H1 (cell line): ENCODE measurements at regions not wholly inside any gene's neighbourhood (a gene's known extent, or its start where the extent isn't known, plus 50 kb on each side); places are given as distances from the start of the nearest gene placed in this dataset.

ENCODE experiments used
- CTCF ChIA-PET: fragments of 300-600 bp; sonication (Branson Sonifier 250); formaldehyde crosslinking; loops from one replicate; lab custom pipeline; 2021; ENCODE audit not compliant: partially characterized antibody; lab: Charles Lee
- POLR2A ChIA-PET: fragments of 300-600 bp; sonication (Branson Sonifier 250); formaldehyde crosslinking; loops from one replicate; lab custom pipeline; 2021; ENCODE audit warnings: inconsistent platforms; ENCODE audit not compliant: partially characterized antibody; lab: Charles Lee
- DNase-seq, 2 experiments: peaks; one replicate each; pipeline versions ENCODE4 v3.0.0 to v3.0.0-alpha.2; 2010 to 2022; ENCODE audit warnings: low spot score in 2 of 2, low read depth in 1 of 2, mixed read lengths in 1 of 2
- FAIRE-seq: peaks from 2 replicates; lab custom pipeline; 2011; peaks lifted over from hg19 to GRCh38; lab: Jason Lieb, UNC
- H2AFZ ChIP-seq: 2 replicates; pipeline ENCODE4 v1.8.1; 2012; ENCODE audit warnings: low read length, inconsistent platforms
- H2AK5ac ChIP-seq: 2 replicates; pipeline ENCODE4 v1.6.1; 2013; ENCODE audit warnings: low read depth, low read length
- H2BK120ac ChIP-seq: replicated peaks from 2 replicates; pipeline ENCODE3; 2013; ENCODE audit warnings: low read depth, low read length, inconsistent platforms
- H2BK12ac ChIP-seq: 2 replicates; pipeline ENCODE4 v1.6.1; 2013; ENCODE audit warnings: low read depth, low read length
- H2BK15ac ChIP-seq: 2 replicates; pipeline ENCODE4 v1.6.1; 2013; ENCODE audit warnings: low read length
- H2BK20ac ChIP-seq: 2 replicates; pipeline ENCODE4 v1.6.1; 2013; ENCODE audit warnings: low read length
- H2BK5ac ChIP-seq: 2 replicates; pipeline ENCODE4 v1.6.1; 2013; ENCODE audit warnings: low read depth, low read length
- H3K14ac ChIP-seq: 2 replicates; pipeline ENCODE4 v1.6.1; 2013; ENCODE audit warnings: inconsistent platforms; ENCODE audit not compliant: insufficient read length
- H3K18ac ChIP-seq: 2 replicates; pipeline ENCODE4 v1.6.1; 2013; ENCODE audit warnings: low read length; ENCODE audit errors: extremely low read depth
- H3K23ac ChIP-seq: 2 replicates; pipeline ENCODE4 v1.6.1; 2013; ENCODE audit warnings: inconsistent platforms; ENCODE audit not compliant: insufficient read length
- H3K23me2 ChIP-seq: 2 replicates; pipeline ENCODE4 v1.6.1; 2013; ENCODE audit warnings: low read depth, low read length
- H3K27ac ChIP-seq: 2 replicates; pipeline ENCODE4 v1.6.1; 2011; ENCODE audit warnings: low read depth, low read length, inconsistent platforms
- H3K27me3 ChIP-seq, 4 experiments: replicated peaks in 1 of 4; 1 replicate in 1 of 4; 2 replicates in 3 of 4; pipeline versions ENCODE4 v1.6.1 to v1.8.1; 2011 to 2013; ENCODE audit warnings: low read length in 3 of 4, mild to moderate bottlenecking in 3 of 4, inconsistent platforms in 2 of 4, mixed read lengths in 2 of 4, moderate library complexity in 1 of 4; ENCODE audit not compliant: control insufficient read depth in 3 of 4, insufficient read depth in 3 of 4; ENCODE audit errors: extremely low read depth in 1 of 4
- H3K36me3 ChIP-seq, 4 experiments: 2 replicates each; pipeline versions ENCODE4 v1.6.1 to v1.8.1; 2011 to 2013; ENCODE audit warnings: mild to moderate bottlenecking in 4 of 4, low read length in 3 of 4, moderate library complexity in 2 of 4, control low read depth in 1 of 4, inconsistent platforms in 1 of 4; ENCODE audit not compliant: insufficient read depth in 4 of 4, control insufficient read depth in 2 of 4
- H3K4ac ChIP-seq: replicated peaks from 2 replicates; pipeline ENCODE3; 2013; ENCODE audit warnings: low read length, low read depth, mixed read lengths, inconsistent platforms; ENCODE audit not compliant: insufficient read length
- H3K4me1 ChIP-seq, 4 experiments: replicated peaks in 1 of 4; 1 replicate in 1 of 4; 2 replicates in 3 of 4; pipeline versions ENCODE4 v1.6.1 to v1.8.1; 2011 to 2013; ENCODE audit warnings: low read length in 3 of 4, inconsistent platforms in 2 of 4, mixed read lengths in 1 of 4; ENCODE audit not compliant: insufficient read depth in 4 of 4, control insufficient read depth in 3 of 4
- H3K4me2 ChIP-seq, 2 experiments: 2 replicates each; pipeline versions ENCODE4 v1.6.1 to v1.8.1; 2011 to 2013; ENCODE audit warnings: low read depth in 2 of 2, low read length in 2 of 2, control low read depth in 1 of 2, inconsistent platforms in 1 of 2, mild to moderate bottlenecking in 1 of 2; ENCODE audit not compliant: insufficient read depth in 1 of 2
- H3K4me3 ChIP-seq, 4 experiments: fragments of 200-600, 300-600 bp in 1 of 4; sonication (generic), shearing (Covaris generic), sonication (Bioruptor Twin) in 1 of 4; 2 replicates each; pipeline versions ENCODE4 v1.5.1 to v1.8.1; 2011 to 2016; ENCODE audit warnings: low read length in 4 of 4, low read depth in 3 of 4, control low read depth in 2 of 4, inconsistent platforms in 2 of 4, mild to moderate bottlenecking in 2 of 4, mixed read lengths in 1 of 4, moderate library complexity in 1 of 4; ENCODE audit not compliant: insufficient read depth in 2 of 4; ENCODE audit errors: extremely low read depth in 1 of 4
- H3K56ac ChIP-seq: replicated peaks from 2 replicates; pipeline ENCODE3; 2013; ENCODE audit warnings: low read depth, mild to moderate bottlenecking, mixed read lengths, low read length, inconsistent platforms; ENCODE audit not compliant: insufficient read length
- H3K79me1 ChIP-seq: 2 replicates; pipeline ENCODE4 v1.6.1; 2013; ENCODE audit warnings: low read depth, low read length, control low read depth
- H3K79me2 ChIP-seq, 2 experiments: 2 replicates each; pipeline versions ENCODE4 v1.6.1 to v1.8.1; 2012 to 2013; ENCODE audit warnings: low read length in 2 of 2, mild to moderate bottlenecking in 2 of 2, inconsistent platforms in 1 of 2; ENCODE audit not compliant: insufficient read depth in 2 of 2, control insufficient read depth in 1 of 2
- H3K9ac ChIP-seq, 4 experiments: replicated peaks in 1 of 4; 1 replicate in 1 of 4; 2 replicates in 3 of 4; pipeline versions ENCODE4 v1.6.1 to v1.8.1; 2011 to 2013; ENCODE audit warnings: low read depth in 3 of 4, low read length in 3 of 4, control low read depth in 2 of 4, mild to moderate bottlenecking in 2 of 4, moderate library complexity in 2 of 4, inconsistent platforms in 1 of 4; ENCODE audit errors: extremely low read depth in 1 of 4
- H3K9me3 ChIP-seq, 2 experiments: 2 replicates each; pipeline versions ENCODE4 v1.6.1 to v1.8.1; 2012 to 2013; ENCODE audit warnings: mild to moderate bottlenecking in 2 of 2, moderate library complexity in 2 of 2, control low read depth in 1 of 2, inconsistent platforms in 1 of 2, low read depth in 1 of 2, low read length in 1 of 2, mixed read lengths in 1 of 2; ENCODE audit not compliant: insufficient read depth in 2 of 2
- H4K20me1 ChIP-seq, 2 experiments: replicated peaks in 1 of 2; 2 replicates each; pipeline versions ENCODE3 to v1.8.1; 2011 to 2013; ENCODE audit warnings: inconsistent platforms in 2 of 2, low read length in 2 of 2, mild to moderate bottlenecking in 1 of 2; ENCODE audit not compliant: insufficient read depth in 2 of 2, control insufficient read depth in 1 of 2
- H4K5ac ChIP-seq: 2 replicates; pipeline ENCODE4 v1.6.1; 2013; ENCODE audit warnings: low read length, low read depth, mixed read lengths, inconsistent platforms; ENCODE audit not compliant: insufficient read length
- H4K8ac ChIP-seq: 2 replicates; pipeline ENCODE4 v1.8.0; 2013; ENCODE audit warnings: mild to moderate bottlenecking, moderate library complexity, low read length, inconsistent platforms; ENCODE audit not compliant: insufficient read depth; ENCODE audit errors: extremely low read depth
- H4K91ac ChIP-seq: replicated peaks from 2 replicates; pipeline ENCODE3; 2013; ENCODE audit warnings: low read length, mixed read lengths, inconsistent platforms; ENCODE audit not compliant: insufficient read length
- CEBPB ChIP-seq: IDR thresholded peaks from 2 replicates; pipeline ENCODE4 v1.6.1; 2012; ENCODE audit warnings: low read depth, low read length
- CTCF ChIP-seq, 3 experiments: IDR thresholded peaks; 1 replicate in 2 of 3; 2 replicates in 1 of 3; pipeline versions ENCODE4 v1.5.1 to v1.6.1; 2011; ENCODE audit warnings: low read length in 3 of 3, mild to moderate bottlenecking in 3 of 3, inconsistent platforms in 2 of 3, low read depth in 1 of 3, moderate library complexity in 1 of 3; ENCODE audit not compliant: insufficient read depth in 1 of 3; ENCODE audit errors: control extremely low read depth in 1 of 3
- RBBP5 ChIP-seq: IDR thresholded peaks from 2 replicates; pipeline ENCODE4 v1.7.1; 2012; ENCODE audit warnings: low read depth, mild to moderate bottlenecking, inconsistent platforms, low read length, moderate library complexity, borderline replicate concordance
- SIRT6 ChIP-seq: IDR thresholded peaks from one replicate; pipeline ENCODE4 v1.7.1; 2012; ENCODE audit warnings: low read length, inconsistent platforms
- TBP ChIP-seq: IDR thresholded peaks from 2 replicates; pipeline ENCODE4 v1.6.1; 2011; ENCODE audit warnings: low read depth, low read length, improper control_type of control experiment
- TCF12 ChIP-seq: IDR thresholded peaks from 2 replicates; pipeline ENCODE4 v1.6.1; 2011; ENCODE audit warnings: low read depth, mild to moderate bottlenecking, low read length
- WGBS, 2 experiments: shearing (Covaris generic) in 1 of 2; methylation state at CpG; one replicate each; pipeline versions ENCODE4 v1.1.6 to v1.1.7; 2013 to 2015; ENCODE audit warnings: low lambda C conversion rate in 2 of 2, mixed read lengths in 2 of 2, inconsistent platforms in 1 of 2, low coverage in 1 of 2, missing lambda C conversion rate in 1 of 2; ENCODE audit not compliant: insufficient replicate concordance in 2 of 2, insufficient coverage in 1 of 2, insufficient read length in 1 of 2; ENCODE audit errors: extremely low coverage in 1 of 2, missing lambda C conversion rate in 1 of 2; 5-methylcytosine and 5-hydroxymethylcytosine counted together

- Histone ChIP-seq H3K9me3 (no peaks in the 10 kb centered on the region), H3K79me2 (no peaks in the 10 kb centered on the region), H2AFZ (peak overlapping the region; percentile 55; the same call in 1 of the 2 replicates), H2BK15ac (no peak overlapping the region), H4K8ac (no peak overlapping the region), H3K9ac (no peak overlapping the region), H2BK120ac (no peak overlapping the region), H4K91ac (no peak overlapping the region), H3K4me2 (no peak overlapping the region), H2BK20ac (no peak overlapping the region), H3K4me3 (no peak overlapping the region), H3K79me1 (no peaks in the 10 kb centered on the region), H2BK5ac (no peak overlapping the region), H3K14ac (no peak overlapping the region), H4K5ac (no peak overlapping the region), H2AK5ac (no peak overlapping the region), H3K36me3 (no peaks in the 10 kb centered on the region), H3K18ac (no peak overlapping the region), H3K27me3 (no peaks in the 10 kb centered on the region), H2BK12ac (no peak overlapping the region), H3K4ac (no peak overlapping the region), H3K23me2 (no peaks in the 10 kb centered on the region), H3K23ac (no peak overlapping the region), H4K20me1 (no peaks in the 10 kb centered on the region), H3K27ac (no peak overlapping the region)
- ChIA-PET CTCF (interaction anchor here (0.6 to 2.0 kb wide), 5 partner anchors 8 to 373 kb away, joined by 3 to 7 read pairs (median 3); no protein-coding TSS in a partner anchor), POLR2A (no interaction called here)
- DNase-seq (no peak), FAIRE-seq (no peak)
- 81% methylated on average over 13 of the region's 13 CpGs; no CpG with 5 or more reads in 1 of the 2 experiments for WGBS, 2 experiments
- no peak for TF ChIP-seq TCF12
- TF ChIP-seq RBBP5: no peak
- no peak for TF ChIP-seq SIRT6
- no peak for TF ChIP-seq TBP
- TF ChIP-seq CTCF (IDR thresholded peaks at IDR 0.05; ENCODE audit: control extremely low read depth in 1 of 3, insufficient read depth in 1 of 3, low read depth in 1 of 3, low read length in 3 of 3): no peak
- TF ChIP-seq CEBPB: no peak
- TF ChIP-seq, all 59 proteins: peak for 0
- peaks cover 0 to 3% (median 0%) of the 10 kb centered on the region in 4 experiments; a peak in 2 of 7 replicates for H3K4me1 ChIP-seq
- H3K56ac ChIP-seq: no peak overlapping the region
These were observed 184.2 kb downstream of the STK31 start for GRCh38 chr7:23893942-23894891.
